Suprapubic skin (tissue), 4 donors: ENCODE measurements at regions not wholly inside any gene's neighbourhood (a gene's known extent, or its start where the extent isn't known, plus 50 kb on each side); places are given as distances from the start of the nearest gene placed in this dataset.

Experiments
- DNase-seq, 2 donors: peaks; one replicate each; pipeline ENCODE4 v3.0.0-alpha.2; 2019; ENCODE audit warnings: low spot score in 2 of 2
- H3K27ac ChIP-seq: fragments of 200-600 bp; sonication (generic); one replicate; pipeline ENCODE4 v1.5.1; 2019
- H3K27me3 ChIP-seq: fragments of 200-600 bp; sonication (generic); one replicate; pipeline ENCODE4 v1.5.1; 2019
- H3K36me3 ChIP-seq: fragments of 200-600 bp; sonication (generic); one replicate; pipeline ENCODE4 v1.5.1; 2019
- H3K4me1 ChIP-seq: fragments of 200-600 bp; sonication (generic); one replicate; pipeline ENCODE4 v1.5.1; 2019
- H3K4me3 ChIP-seq: fragments of 200-600 bp; sonication (generic); one replicate; pipeline ENCODE4 v1.5.1; 2019; ENCODE audit warnings: mild to moderate bottlenecking
- H3K9me3 ChIP-seq: fragments of 200-600 bp; sonication (generic); one replicate; pipeline ENCODE4 v1.5.1; 2019
- EP300 ChIP-seq: sonication (generic); formaldehyde crosslinking; IDR thresholded peaks from one replicate; pipeline ENCODE4 v1.6.1; 2017; ENCODE audit warnings: antibody characterized with exemption
- POLR2A ChIP-seq, 2 donors: fragments of 450-650 bp; IDR thresholded peaks; one replicate each; pipeline ENCODE4 v1.6.1; 2017; ENCODE audit warnings: antibody characterized with exemption in 2 of 2, mild to moderate bottlenecking in 2 of 2, moderate library complexity in 2 of 2
- POLR2AphosphoS5 ChIP-seq, 3 donors: sonication (generic); formaldehyde crosslinking; IDR thresholded peaks; one replicate each; pipeline ENCODE4 v1.6.1; 2017; ENCODE audit warnings: antibody characterized with exemption in 3 of 3
- WGBS: methylation state at CpG from one replicate; pipeline ENCODE4 v1.1.5; 2018; 5-methylcytosine and 5-hydroxymethylcytosine counted together
- TF ChIP-seq, protein P1 (sequence below), 2 donors: fragments of 200-600 bp in 1 of 2; fragments of 450-650 bp in 1 of 2; sonication (generic) in 1 of 2; IDR thresholded peaks; one replicate each; pipeline ENCODE4 v1.5.1; 2016 to 2019; ENCODE audit warnings: antibody characterized with exemption in 2 of 2, mild to moderate bottlenecking in 1 of 2, moderate library complexity in 1 of 2

DNA sequence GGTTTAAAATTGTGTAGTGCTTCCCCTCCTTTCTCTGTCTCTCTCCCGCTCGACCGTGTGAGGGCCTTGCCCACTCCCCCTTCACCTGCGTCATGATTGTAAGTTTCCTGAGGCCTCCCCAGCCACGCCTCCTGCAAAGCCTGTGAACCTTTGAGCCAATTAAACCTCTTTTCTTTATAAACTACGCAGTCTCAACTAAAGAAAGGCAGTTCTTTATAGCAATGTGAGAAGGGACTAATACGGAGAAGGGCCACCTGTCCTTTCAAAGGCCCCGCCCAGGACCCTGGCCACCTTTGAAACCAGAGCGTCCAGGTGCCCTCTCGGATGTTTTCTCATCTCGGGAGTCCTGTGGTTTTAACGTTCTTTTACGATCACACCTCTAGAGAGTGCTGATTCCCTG lies 741.5 kb downstream of the BRD1 start:
- no peak for DNase-seq
- Histone ChIP-seq H3K4me3 (no peak overlapping the region), H3K27me3 (peaks cover 26% of the 10 kb centered on the region), H3K9me3 (no peaks in the 10 kb centered on the region), H3K4me1 (peaks cover 11% of the 10 kb centered on the region), H3K36me3 (no peaks in the 10 kb centered on the region), H3K27ac (no peak overlapping the region)
- TF ChIP-seq EP300 = no peak
- TF ChIP-seq, protein P1, sequence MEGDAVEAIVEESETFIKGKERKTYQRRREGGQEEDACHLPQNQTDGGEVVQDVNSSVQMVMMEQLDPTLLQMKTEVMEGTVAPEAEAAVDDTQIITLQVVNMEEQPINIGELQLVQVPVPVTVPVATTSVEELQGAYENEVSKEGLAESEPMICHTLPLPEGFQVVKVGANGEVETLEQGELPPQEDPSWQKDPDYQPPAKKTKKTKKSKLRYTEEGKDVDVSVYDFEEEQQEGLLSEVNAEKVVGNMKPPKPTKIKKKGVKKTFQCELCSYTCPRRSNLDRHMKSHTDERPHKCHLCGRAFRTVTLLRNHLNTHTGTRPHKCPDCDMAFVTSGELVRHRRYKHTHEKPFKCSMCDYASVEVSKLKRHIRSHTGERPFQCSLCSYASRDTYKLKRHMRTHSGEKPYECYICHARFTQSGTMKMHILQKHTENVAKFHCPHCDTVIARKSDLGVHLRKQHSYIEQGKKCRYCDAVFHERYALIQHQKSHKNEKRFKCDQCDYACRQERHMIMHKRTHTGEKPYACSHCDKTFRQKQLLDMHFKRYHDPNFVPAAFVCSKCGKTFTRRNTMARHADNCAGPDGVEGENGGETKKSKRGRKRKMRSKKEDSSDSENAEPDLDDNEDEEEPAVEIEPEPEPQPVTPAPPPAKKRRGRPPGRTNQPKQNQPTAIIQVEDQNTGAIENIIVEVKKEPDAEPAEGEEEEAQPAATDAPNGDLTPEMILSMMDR (IDR thresholded peaks at IDR 0.05) = no peak
- TF ChIP-seq POLR2AphosphoS5 (IDR thresholded peaks at IDR 0.05) = no peak
- TF ChIP-seq POLR2A (IDR thresholded peaks at IDR 0.05) = no peak
- WGBS = 67% methylated on average over 13 of the region's 13 CpGs

DNA sequence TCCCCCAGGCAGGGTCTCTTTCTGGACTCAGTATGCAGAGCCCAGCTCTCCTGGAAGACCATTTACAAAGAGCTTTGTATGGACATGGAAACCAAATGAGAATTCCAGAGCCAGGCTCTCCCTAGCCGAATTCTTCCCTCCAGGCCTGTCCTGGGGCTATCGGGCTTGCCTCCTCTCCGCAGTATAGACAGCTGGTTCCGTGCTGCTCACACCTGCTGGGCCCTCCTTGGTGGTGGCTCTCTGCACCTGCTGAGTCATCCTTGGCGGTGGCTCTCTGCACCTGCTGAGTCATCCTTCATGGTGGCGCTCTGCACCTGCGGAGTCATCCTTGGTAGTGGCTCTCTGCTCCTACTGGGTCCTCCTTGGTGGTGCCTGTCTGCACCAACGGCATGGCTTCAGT lies 743.5 kb downstream of the BRD1 start:
- H3K4me3 ChIP-seq = no peak overlapping the region

DNA sequence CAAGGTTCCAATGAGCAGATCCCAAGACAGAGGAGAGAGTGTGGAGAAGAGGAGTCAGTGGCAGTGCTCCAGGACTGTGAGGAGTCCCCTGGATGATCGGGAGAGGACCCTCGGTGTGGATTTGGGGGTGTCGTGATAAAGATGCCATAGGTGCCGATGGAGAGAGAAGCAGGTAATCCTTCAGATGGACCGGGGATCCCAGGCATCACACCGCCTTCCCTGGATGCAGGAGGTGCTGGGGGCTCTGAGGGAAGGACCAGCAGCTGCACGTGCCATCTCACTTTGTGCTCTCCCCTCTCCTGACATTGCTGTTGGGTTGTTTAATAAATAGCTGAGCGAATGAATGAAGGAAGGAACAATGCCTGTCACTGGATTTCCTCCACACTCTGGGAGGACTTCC lies 744.1 kb downstream of the BRD1 start:
- Histone ChIP-seq H3K27me3 (peaks cover 20% of the 10 kb centered on the region), H3K27ac (no peak overlapping the region), H3K4me1 (peaks cover 8% of the 10 kb centered on the region), H3K36me3 (no peaks in the 10 kb centered on the region), H3K9me3 (no peaks in the 10 kb centered on the region), H3K4me3 (no peak overlapping the region)
- no peak for TF ChIP-seq POLR2AphosphoS5 (IDR thresholded peaks at IDR 0.05)
- TF ChIP-seq POLR2A (IDR thresholded peaks at IDR 0.05) = no peak
- TF ChIP-seq, protein P1 (IDR thresholded peaks at IDR 0.05) = no peak
- no peak for TF ChIP-seq EP300
- 85% methylated on average over 8 of the region's 8 CpGs for whole genome bisulfite sequencing
- DNase-seq = no peak

More for the DNA sequence above, 743.5 kb downstream of the BRD1 start:
- no peak for DNase-seq
- Histone ChIP-seq H3K36me3 (no peaks in the 10 kb centered on the region), H3K27me3 (peaks cover 20% of the 10 kb centered on the region), H3K27ac (no peak overlapping the region), H3K4me1 (peaks cover 11% of the 10 kb centered on the region), H3K9me3 (no peaks in the 10 kb centered on the region)
- TF ChIP-seq POLR2A (IDR thresholded peaks at IDR 0.05) = no peak
- no peak for TF ChIP-seq EP300
- TF ChIP-seq, protein P1 (IDR thresholded peaks at IDR 0.05) = no peak
- WGBS = 79% methylated on average over 8 of the region's 8 CpGs

- no peak for DNase-seq
- peaks cover 15% of the 10 kb centered on the region for H3K27me3 ChIP-seq
- no peaks in the 10 kb centered on the region for H3K36me3 ChIP-seq
- H3K4me1 ChIP-seq = no peaks in the 10 kb centered on the region
- TF ChIP-seq POLR2A (IDR thresholded peaks at IDR 0.05) = no peak
- TF ChIP-seq POLR2AphosphoS5 (IDR thresholded peaks at IDR 0.05) = no peak
- TF ChIP-seq EP300 = no peak
- TF ChIP-seq, protein P1 (IDR thresholded peaks at IDR 0.05) = no peak
- H3K27ac ChIP-seq = no peak overlapping the region
- no peak overlapping the region for H3K4me3 ChIP-seq
- H3K9me3 ChIP-seq = no peaks in the 10 kb centered on the region
- WGBS = 70% methylated on average over 13 of the region's 13 CpGs
Observed at GRCh38 chr22:49082451-49082850, 745.2 kb downstream of the BRD1 start.

DNA sequence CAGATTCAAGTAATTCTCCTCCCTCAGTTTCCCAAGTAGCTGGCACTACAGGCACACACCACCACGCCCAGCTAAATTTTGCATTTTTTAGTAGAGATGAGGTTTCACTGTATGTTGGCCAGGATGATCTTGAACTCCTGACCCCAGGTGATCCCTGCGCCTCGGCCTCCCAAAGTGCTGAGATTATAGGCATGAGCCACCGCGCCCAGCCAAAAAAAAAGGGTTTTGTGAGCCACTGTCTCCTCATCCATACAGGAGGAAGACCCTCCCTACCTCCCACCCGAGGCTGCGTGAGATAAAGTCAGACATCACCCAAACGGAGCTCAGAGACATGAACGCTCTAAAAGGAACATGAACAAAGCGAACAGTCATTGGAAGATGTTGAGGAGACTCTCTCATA lies 745.7 kb downstream of the BRD1 start:
- TF ChIP-seq EP300 (no peak), POLR2A (IDR thresholded peaks at IDR 0.05) (no peak), POLR2AphosphoS5 (IDR thresholded peaks at IDR 0.05) (no peak)
- TF ChIP-seq, protein P1 (IDR thresholded peaks at IDR 0.05) = no peak
- WGBS = 82% methylated on average over 10 of the region's 10 CpGs
- Histone ChIP-seq H3K36me3 (no peaks in the 10 kb centered on the region), H3K27me3 (peaks cover 15% of the 10 kb centered on the region), H3K4me1 (no peaks in the 10 kb centered on the region), H3K4me3 (no peak overlapping the region), H3K27ac (no peak overlapping the region), H3K9me3 (no peaks in the 10 kb centered on the region)
- DNase-seq = no peak
